ENCODE measurements at regions not wholly inside any gene's neighbourhood (a gene's known extent, or its start where the extent isn't known, plus 50 kb on each side); places are given as distances from the start of the nearest gene placed in this dataset.
"Not testable (repeated sequence)": the region's sequence is repeated elsewhere in the genome, so short reads cannot be mapped to it uniquely, and the experiment has no call there.

DNA sequence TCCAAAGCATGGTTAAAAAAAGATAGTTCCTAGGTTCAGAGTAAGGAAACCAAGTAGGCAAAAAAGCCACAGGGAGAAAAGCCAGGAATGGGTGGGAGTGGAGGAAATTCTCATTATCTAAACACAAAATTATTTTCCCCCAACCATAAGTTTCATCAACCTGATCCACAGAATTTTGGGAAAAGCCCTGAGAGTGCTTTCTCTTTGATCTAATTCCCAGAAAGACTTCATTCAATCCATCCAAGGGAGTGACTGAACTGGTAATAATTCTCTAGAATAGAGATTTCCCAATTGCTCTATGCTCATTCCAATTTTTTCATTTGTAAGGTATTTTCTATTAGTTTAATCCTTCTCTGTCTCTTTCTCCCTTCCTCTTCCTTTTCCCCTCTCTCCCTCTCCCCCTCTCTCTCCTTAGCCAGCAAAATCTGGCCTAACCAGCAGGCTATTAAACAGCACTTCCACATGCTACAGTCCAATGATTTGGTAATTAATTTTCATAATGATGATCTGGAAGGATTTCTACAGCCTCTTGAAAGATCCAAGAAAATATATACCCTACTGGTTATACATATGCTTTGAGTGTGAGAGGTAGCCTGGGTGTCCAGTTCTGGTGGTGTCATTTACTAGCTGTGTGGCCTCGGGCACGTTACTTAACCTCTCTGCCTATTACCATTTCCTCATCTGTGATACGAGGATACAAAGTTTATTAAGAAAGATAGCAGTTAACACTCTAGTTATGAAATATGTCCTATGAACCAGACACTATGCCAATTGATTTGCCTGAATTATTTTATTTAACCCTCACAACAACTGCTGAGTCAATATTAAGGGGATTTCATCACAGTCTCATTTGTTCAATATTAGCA, 251.5 kb upstream of the RASGEF1B start:
- DNase-seq (ENCODE audit: low read depth), result no peak
- H3K4me3 ChIP-seq (ENCODE audit: low read depth, low read length), result no peak overlapping the region

DNA sequence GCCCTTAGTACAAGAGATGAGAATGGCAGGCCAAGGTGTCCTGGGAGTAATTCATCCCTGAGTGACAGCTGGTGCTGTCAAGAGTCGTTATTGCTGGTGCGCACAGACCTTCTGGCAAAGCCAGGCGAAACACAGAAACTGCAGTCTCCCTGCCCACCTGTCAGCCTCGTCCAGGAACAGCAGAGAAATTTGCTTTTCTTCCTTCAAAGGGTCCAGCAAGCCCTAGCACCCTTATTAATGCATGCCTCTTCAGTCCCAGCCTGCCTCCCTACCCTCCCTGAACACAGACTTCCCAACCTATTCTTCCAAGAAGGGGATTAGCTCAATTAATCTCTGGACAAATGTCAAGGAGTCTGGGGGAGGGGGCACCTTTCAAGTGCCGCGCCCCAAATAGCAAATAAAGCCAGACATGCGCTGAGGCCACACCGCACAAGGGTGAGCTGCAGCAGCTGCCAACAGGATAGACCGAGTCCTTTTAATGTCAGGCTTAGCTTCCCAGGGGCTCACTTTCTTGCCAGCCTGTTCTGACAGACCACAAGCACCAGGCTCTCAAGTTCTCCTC, 250.7 kb upstream of the RASGEF1B start:
- no peak for DNase-seq (ENCODE audit: low read depth)
- H3K4me3 ChIP-seq (ENCODE audit: low read depth, low read length), result no peak overlapping the region

DNA sequence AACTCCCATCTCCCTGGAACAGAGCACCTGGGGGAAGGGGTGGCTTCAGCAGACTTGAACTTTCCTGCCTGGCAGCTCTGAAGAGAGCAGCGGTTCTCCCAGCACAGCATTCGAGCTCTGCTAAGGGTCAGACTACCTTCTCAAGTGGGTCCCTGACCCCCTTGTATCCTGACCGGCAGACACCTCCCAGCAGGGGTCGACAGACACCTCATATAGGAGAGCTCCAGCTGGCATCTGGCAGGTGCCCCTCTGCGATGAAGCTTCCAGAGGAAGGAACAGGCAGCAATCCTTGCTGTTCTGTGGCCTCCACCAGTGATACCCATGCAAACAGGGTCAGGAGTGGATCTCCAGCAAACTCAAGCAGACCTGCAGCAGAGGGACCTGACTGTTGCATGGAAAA, 244.1 kb upstream of the RASGEF1B start:
- DNase-seq (ENCODE audit: low read depth), result no peak
- H3K4me3 ChIP-seq (ENCODE audit: low read depth, low read length), result no peak overlapping the region

DNA sequence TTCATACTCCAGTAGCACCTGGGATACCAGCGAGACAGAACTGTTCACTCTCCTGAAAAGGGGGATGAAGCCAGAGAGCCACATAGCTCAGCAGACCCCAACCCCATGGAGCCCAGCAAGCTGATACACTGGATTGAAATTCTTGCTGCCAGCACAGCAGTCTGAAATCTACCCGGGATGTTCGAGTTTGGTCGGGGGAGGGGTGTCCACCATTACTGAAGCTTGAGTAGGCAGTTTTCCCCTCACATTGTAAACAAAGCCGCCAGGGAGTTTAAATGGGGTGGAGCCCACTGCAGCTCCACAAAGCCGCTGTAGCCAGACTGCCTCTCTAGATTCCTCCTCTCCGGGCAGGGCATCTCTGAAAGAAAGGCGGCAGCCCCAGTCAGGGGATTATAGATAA, 243.7 kb upstream of the RASGEF1B start:
- not testable (repeated sequence) for H3K4me3 ChIP-seq (ENCODE audit: low read depth, low read length); DNase-seq (ENCODE audit: low read depth)

DNA sequence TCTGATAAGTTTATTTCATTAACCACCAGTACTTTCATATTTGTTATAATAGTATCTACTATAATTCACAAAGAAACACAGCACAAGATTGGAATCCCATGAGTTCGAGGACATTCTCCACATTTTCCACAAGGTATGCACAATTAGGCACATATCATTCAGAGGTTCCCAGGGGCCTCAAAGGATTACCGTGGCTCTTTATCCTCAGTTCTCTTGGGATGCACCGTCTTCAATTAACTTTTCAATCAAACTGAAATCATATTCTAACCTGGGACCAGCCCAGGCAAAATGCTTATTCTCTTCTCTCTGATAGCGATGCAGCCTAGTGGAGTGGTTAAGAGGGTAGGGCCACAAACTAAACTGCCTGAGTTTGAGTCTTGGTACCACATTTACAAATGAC, 242.6 kb upstream of the RASGEF1B start:
- DNase-seq (ENCODE audit: low read depth), result no peak
- H3K4me3 ChIP-seq (ENCODE audit: low read depth, low read length), result no peak overlapping the region

DNA sequence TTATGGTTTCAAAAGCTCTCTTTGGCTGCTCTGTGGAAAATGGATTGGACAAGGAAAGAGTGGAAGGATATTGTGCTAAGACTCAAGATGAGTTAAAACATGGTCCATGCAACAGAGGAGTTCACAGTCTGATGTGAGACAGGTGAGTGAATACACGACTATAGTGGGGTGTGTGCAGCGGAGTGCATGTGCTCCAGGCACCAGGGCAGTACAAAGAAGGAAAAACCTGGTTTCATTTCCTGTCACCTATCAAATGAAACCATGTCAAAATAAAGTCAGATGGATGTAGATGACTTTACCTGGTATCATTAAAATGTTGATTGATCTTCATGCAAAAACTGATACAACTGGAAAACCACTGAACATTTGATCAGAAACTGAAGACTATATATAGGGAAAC, 241.0 kb upstream of the RASGEF1B start:
- H3K4me3 ChIP-seq (ENCODE audit: low read depth, low read length), result no peak overlapping the region
- no peak for DNase-seq (ENCODE audit: low read depth)

DNA sequence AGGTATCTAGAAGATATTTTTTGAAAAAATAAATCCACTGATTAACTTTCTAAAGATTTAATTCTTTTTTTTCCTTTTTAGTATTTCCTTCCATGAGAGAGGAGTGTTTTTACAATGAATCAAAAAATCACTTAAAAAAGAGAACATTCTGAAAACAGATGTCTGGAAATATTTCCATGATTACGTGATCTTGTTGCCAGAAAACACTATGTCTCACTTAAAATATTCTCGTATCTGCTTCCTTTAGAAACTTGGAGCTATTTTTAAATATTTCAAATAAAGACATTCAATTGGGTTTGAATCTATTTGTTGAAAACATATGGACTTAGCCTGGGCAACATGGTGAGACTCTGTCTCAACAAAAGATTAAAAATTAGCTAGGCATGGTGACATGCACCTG, 232.8 kb upstream of the RASGEF1B start:
- H3K4me3 ChIP-seq (ENCODE audit: low read depth, low read length), result no peak overlapping the region
- DNase-seq (ENCODE audit: low read depth), result no peak

DNA sequence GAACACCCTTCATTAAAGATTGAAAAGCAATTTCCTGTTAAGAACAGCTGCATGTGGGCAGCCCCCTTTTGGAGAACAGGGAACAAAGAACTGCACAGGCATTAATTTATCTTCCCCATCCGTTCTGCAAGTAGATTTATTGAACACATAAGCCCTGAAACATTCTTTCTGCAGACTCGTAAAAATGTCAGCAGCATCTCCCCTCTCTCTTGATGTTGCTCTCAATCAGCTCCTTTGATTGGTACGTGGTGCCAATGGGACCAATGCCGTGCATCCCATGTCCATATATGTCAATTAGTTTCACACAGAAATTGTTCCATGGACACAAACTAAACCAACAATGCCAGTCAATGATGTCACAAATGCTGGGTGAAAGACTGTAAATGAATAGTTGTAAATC, 228.5 kb upstream of the RASGEF1B start:
- DNase-seq (ENCODE audit: low read depth), result no peak

DNA sequence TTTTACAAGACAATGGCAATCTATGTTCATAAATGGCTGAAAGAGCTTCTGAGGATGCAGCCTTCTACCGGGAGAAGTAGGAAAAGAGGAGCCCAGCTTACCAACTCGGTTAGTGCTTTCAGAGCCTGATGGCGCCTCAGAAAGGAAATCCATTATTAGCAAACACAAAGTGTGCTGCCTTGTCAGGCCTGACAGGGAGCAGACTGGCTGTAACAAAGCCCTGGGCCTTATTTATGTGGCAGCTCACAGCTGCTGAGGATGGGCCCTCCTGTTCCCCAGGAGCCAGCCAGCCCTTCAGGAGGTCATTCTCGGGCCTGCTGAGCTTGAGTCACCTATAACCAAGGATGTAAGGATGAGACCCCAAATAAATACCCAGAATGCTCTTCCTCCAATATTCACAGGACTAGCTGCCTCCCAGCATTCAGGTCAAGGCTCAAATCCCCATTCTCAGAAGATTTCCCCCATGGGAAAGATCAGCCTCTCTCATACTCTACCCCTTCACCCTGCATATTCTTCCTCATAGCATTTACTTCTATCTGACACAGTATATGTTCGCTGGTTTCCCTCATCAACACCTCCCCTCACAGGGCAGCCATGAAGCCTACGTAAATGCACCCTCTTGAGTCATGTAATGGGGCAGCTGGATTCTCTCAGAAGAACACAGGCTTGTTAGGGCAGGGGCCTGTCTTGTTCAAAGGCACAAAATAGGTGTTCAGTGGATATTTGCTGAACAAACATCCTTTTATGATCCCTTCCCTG, 227.0 kb upstream of the RASGEF1B start:
- DNase-seq (ENCODE audit: low read depth), result no peak
- H3K4me3 ChIP-seq (ENCODE audit: low read depth, low read length), result no peak overlapping the region

More for the DNA sequence above, 228.5 kb upstream of the RASGEF1B start:
- no peak overlapping the region for H3K4me3 ChIP-seq (ENCODE audit: low read depth, low read length)

DNA sequence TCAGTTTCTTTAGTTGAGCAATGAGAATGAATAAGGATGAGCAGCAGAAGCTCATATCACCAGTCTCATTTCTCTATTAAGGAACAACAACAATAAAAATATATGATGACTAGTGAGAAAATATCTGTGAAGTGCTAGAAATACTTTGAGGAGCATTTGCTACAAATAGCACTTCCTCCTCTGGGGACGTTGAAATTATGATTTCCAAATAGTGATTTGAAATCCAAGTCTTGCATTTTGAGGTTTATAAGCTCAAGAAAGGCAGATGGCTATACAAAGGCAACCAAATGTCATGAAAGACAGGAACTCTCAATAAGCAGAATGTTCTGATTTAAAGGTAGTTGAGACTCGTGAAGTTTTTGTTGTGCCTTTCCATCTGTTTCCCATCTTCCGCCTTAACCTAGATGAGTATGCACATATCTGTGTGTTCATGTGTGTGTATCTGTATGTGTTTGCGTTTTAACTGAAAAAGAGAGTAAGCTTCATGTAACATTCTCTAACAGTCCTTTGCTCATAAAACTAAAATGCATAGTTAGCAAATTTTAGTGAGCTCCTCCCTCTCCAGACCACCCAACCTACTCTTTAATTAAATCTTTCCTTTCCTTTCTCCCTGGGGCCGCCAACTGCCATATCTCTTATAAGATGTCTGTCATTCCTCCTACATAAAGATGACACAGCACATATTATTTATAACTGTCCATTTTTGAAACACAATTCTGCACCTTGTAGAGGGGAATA, 222.6 kb upstream of the RASGEF1B start:
- H3K4me3 ChIP-seq (ENCODE audit: low read depth, low read length), result no peak overlapping the region
- DNase-seq (ENCODE audit: low read depth), result no peak

DNA sequence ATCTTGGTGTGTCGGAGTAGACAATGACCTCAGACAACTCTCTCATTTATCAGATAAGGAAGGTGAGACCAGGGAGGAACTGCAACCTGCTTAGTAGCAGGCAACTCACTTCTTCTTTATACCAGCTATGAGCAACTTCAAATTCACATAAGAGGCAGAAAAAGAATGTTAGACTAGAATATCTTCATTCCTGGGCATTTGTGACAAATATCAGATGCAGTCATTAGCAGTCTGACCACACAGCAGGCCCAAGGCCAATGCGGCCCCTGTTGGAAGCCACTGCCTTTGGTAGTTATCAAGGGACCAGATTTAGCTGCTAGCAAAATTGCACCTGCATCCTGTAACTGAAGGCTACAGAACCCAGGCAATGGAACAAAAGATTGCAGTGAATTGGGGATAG, 219.2 kb upstream of the RASGEF1B start:
- no peak overlapping the region for H3K4me3 ChIP-seq (ENCODE audit: low read depth, low read length)
- no peak for DNase-seq (ENCODE audit: low read depth)

DNA sequence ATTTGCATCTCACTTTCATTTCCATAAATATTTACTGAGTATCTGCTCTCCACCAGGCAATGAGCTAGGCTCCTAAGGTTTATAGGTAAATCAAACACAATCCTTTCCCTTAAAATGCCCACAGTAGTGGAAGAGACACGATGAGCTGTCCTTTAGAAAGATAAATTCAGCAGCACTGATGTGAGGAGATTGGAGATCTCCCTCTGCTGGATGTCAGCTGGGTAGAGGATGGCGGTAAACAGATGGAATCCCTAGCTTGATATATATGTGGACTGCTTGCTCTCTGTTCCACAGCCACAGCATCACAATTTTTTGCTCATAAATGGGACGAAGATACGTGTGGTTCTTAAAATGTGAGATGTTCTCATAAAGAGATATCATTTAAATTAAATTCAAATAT, 216.4 kb upstream of the RASGEF1B start:
- DNase-seq (ENCODE audit: low read depth), result no peak
- H3K4me3 ChIP-seq (ENCODE audit: low read depth, low read length), result no peak overlapping the region

DNA sequence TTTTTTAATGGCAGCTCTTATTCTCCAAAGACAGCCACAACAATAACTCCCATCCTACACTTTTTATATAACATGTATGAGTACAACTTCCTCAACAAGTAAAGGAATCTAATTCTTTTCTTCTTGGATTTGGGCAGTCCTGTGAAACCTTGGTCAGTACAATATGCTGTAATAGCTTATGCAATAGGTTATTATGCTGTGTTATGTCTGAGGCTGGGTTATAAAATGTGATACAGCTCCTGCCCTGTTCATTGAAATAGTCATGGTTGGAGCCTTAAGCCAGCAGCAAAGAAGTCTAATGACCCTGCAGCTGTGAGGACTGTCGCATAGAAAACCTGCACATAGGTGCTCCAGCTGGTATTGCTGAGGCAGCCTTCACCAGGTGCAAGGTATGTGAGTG, 215.8 kb upstream of the RASGEF1B start:
- no peak overlapping the region for H3K4me3 ChIP-seq (ENCODE audit: low read depth, low read length)
- no peak for DNase-seq (ENCODE audit: low read depth)

DNA sequence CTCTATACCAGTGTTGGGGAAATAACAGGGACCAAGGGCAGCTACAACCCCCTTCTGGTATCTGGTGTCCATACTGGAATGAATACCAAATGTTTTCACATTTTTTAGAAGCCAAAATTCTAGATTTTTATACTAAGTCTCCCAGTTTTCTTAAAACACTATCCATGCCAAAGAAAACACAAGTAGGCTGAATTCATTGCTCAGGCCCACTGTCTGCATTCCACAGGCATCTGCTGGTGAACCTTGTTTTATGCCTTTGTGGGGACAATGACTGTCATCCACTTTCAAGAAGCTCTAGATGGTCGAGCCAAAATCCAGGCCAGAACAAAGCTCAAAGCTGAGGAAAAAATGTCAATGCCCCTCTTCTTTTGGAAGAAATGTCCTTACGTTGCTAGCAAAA, 213.4 kb upstream of the RASGEF1B start:
- H3K4me3 ChIP-seq (ENCODE audit: low read depth, low read length), result no peak overlapping the region
- no peak for DNase-seq (ENCODE audit: low read depth)

DNA sequence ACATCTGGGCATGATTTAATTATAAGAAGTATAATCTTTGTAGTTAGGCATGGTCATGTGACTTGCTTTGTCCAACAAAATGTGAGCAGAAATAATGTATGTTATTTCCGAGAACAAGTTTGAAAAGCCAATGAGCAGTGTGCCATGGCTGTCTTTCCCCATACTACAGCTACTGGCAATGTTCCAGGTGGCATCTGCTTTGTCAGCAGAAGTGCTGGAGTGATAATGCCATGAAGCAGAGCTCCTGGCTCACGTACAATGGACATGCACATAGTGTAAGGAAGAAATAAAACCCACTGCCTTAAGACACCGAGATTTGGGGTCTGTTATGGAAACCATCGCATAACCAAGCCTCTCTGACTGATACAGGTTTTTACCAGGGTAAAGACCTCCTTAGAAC, 212.6 kb upstream of the RASGEF1B start:
- no peak overlapping the region for H3K4me3 ChIP-seq (ENCODE audit: low read depth, low read length)
- DNase-seq (ENCODE audit: low read depth), result no peak

DNA sequence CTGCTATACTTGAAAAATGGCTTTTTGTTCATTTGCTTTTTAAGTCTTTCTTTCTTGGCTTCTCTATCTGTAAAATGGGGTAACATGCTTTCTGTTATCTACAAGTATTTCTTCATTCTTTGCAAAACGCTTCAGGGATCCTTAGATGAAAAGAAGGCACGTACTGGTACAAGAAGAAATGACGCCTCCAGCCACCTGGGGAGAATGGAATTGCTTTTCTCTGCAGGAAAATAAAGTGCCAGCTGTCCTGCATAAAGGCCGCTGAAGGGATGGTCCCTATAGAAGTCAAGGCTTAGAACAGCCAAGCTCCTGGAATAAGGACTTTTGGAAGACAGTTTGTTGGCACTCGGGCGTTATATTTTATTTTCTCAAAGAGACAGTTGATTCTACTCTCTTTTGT, 210.8 kb upstream of the RASGEF1B start:
- no peak for DNase-seq (ENCODE audit: low read depth)
- H3K4me3 ChIP-seq (ENCODE audit: low read depth, low read length), result no peak overlapping the region

DNA sequence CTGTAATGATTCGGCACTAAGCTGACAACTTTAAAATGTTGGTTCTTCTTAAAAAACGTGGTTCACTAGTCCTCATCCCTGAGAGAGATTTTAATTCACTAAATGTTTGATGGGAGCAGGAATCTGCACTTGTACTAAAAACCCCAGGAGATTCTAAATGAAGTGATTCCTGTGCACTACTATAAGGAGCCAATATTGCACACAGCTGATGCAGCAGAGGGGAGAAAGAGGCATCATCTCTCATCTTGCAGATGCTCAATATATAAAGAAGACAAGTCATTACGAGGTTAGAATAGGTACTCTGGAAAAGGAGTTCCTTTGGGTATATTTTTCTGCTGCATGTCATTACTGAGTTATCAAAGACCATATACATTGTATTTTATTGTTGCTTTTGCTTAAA, 207.6 kb upstream of the RASGEF1B start:
- H3K4me3 ChIP-seq (ENCODE audit: low read depth, low read length), result no peak overlapping the region
- DNase-seq (ENCODE audit: low read depth), result no peak

DNA sequence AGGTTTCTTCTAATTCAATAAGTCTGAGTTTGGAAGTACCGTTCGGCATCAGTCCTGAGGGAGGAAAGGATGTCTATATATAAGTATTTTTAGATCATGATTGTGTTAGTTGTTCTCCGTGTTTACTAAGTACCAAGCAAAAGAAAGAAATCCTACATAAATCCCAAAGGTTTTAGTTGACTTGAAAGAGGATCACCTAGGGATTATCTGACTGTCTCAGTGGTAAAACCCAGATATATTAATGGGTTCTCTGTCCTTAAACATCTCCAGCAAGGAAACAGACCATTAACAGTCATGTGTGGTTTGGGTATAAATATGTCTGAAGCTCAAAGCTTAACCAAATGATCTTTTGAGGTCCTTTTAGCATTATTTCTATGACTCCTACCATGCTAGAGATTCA, 207.1 kb upstream of the RASGEF1B start:
- H3K4me3 ChIP-seq (ENCODE audit: low read depth, low read length), result no peak overlapping the region
- DNase-seq (ENCODE audit: low read depth), result no peak

DNA sequence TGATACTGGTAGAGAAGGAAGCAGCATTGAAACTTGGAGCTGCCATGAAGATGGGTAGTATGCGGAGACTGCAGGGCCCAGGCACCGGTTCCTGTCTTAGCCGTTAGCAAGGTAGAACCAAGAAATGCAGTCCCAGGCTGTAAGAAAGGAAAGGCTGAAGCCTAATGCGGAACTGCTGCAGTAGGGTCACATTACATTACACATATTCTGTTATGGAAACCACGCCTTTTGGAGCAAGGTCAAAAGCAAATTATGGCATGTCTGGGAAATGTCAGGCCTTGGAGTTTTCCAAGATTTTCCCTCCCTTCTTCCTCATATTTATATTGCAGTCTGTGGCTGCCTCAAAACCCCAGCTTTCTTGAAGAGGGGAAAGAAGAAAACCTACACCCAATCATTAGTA, 204.8 kb upstream of the RASGEF1B start:
- no peak for DNase-seq (ENCODE audit: low read depth)
- H3K4me3 ChIP-seq (ENCODE audit: low read depth, low read length), result no peak overlapping the region

DNA sequence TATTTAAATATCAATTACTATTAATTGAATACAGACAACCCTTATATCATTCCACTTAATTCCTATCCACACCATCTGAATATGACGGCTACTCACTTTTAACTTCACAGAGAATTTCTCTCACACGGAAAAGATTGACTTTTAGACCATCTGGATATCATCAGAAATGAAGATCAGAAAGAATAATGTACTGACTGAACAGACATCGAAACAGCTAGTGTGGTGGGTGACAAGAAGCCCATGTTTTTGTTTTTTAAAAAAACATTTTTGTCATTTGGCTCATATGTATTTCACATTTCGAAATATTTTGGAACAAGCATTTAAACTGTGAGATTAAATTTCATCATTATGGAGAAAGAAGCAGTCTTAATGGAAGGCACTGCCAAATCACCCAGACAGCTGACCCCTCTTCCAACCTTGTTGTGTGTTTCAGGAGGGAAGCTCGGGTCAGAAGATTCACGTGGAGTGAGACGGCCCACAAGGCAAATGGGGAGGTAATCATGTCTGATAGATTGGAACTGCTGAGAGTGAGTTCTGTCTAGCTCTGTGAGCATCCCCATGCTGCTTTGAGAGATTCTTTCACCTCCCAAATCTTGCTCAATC, 204.2 kb upstream of the RASGEF1B start:
- no peak overlapping the region for H3K4me3 ChIP-seq (ENCODE audit: low read depth, low read length)
- no peak for DNase-seq (ENCODE audit: low read depth)

Measured in skeletal muscle cell (primary cell).